GM12892 (cell line): ENCODE measurements at regions not wholly inside any gene's neighbourhood (a gene's known extent, or its start where the extent isn't known, plus 50 kb on each side); places are given as distances from the start of the nearest gene placed in this dataset.

Source experiments
- POLR2A ChIP-seq: IDR thresholded peaks from 2 replicates; pipeline ENCODE4 v1.6.1; 2011; ENCODE audit warnings: low read depth, low read length, control low read depth
- POLR2AphosphoS5 ChIP-seq: IDR thresholded peaks from 2 replicates; pipeline ENCODE4 v1.6.1; 2011; ENCODE audit warnings: low read depth, low read length, control low read depth
- TAF1 ChIP-seq: IDR thresholded peaks from 2 replicates; pipeline ENCODE4 v1.6.1; 2011; ENCODE audit warnings: low read depth, mild to moderate bottlenecking, control low read depth, low read length, borderline replicate concordance

- TF ChIP-seq POLR2A (no peak), POLR2AphosphoS5 (no peak), TAF1 (no peak)
Measured at GRCh38 chr13:20320885-20321284, 88.8 kb upstream of the GJB6 start.
